ENCODE measurements at regions not wholly inside any gene's neighbourhood (a gene's known extent, or its start where the extent isn't known, plus 50 kb on each side); places are given as distances from the start of the nearest gene placed in this dataset.

- H4K20me1 ChIP-seq (ENCODE audit: insufficient read depth, low read length), result no peaks in the 10 kb centered on the region
- no TSS peak for BruUV-seq (replicated peaks)
- H2AFZ ChIP-seq (ENCODE audit: low read length), result no peak overlapping the region
- H3K9me3 ChIP-seq (ENCODE audit: low read length), result no peaks in the 10 kb centered on the region
- H3K4me3 ChIP-seq (ENCODE audit: low read depth, low read length, poor library complexity, severe bottlenecking), result no peak overlapping the region
- no peak overlapping the region for H3K4me2 ChIP-seq (ENCODE audit: low read length)
- no peak for DNase-seq (ENCODE audit: low spot score)
- intact Hi-C loops (cut with micrococcal nuclease; ENCODE audit: unreplicated experiment), result no loop called here
- no peaks in the 10 kb centered on the region for H3K79me2 ChIP-seq (ENCODE audit: insufficient read depth, low read depth, low read length)
- ChIA-PET CTCF (ENCODE audit: unreplicated experiment) (interaction anchor here (0.5 to 0.6 kb wide), 2 partner anchors 13 to 30 kb away, joined by 3 to 4 read pairs; no protein-coding TSS in a partner anchor), POLR2A (interaction anchor here (0.6 kb wide), 2 partner anchors 12 to 1796 kb away, joined by 3 read pairs; no protein-coding TSS in a partner anchor)
- no peak overlapping the region for H3K27ac ChIP-seq (ENCODE audit: low read depth, low read length, poor library complexity, severe bottlenecking)
- H3K4me1 ChIP-seq (ENCODE audit: insufficient read depth, low read length, poor library complexity, severe bottlenecking), result no peaks in the 10 kb centered on the region
- H3K36me3 ChIP-seq (ENCODE audit: insufficient read depth, low read length), result no peaks in the 10 kb centered on the region
- TF ChIP-seq CTCF (conservative IDR thresholded peaks at IDR 0.05; ENCODE audit: low read length), result no peak
- no peak for TF ChIP-seq EZH2phosphoT487 (IDR thresholded peaks at IDR 0.05; ENCODE audit: borderline replicate concordance, low read depth, low read length)
- H3K9me2 ChIP-seq (ENCODE audit: insufficient read depth, low read length), result no peaks in the 10 kb centered on the region
These were observed 434.0 kb downstream of the FOXO1 start for GRCh38 chr13:40232311-40233040.

- CTCF ChIA-PET (ENCODE audit: unreplicated experiment), result no interaction called here
- H2AFZ ChIP-seq (ENCODE audit: low read length), result no peak overlapping the region
- H3K9me3 ChIP-seq (ENCODE audit: low read length), result no peaks in the 10 kb centered on the region
- H3K79me2 ChIP-seq (ENCODE audit: insufficient read depth, low read depth, low read length), result no peaks in the 10 kb centered on the region
- no peaks in the 10 kb centered on the region for H3K4me1 ChIP-seq (ENCODE audit: insufficient read depth, low read length, poor library complexity, severe bottlenecking)
- no TSS peak for BruUV-seq (replicated peaks)
- H3K4me3 ChIP-seq (ENCODE audit: low read depth, low read length, poor library complexity, severe bottlenecking), result no peak overlapping the region
- no peak overlapping the region for H3K27ac ChIP-seq (ENCODE audit: low read depth, low read length, poor library complexity, severe bottlenecking)
- DNase-seq (ENCODE audit: low spot score), result no peak
- intact Hi-C loops (cut with micrococcal nuclease; ENCODE audit: unreplicated experiment), result no loop called here
- H3K4me2 ChIP-seq (ENCODE audit: low read length), result no peak overlapping the region
- H4K20me1 ChIP-seq (ENCODE audit: insufficient read depth, low read length), result no peaks in the 10 kb centered on the region
- no peaks in the 10 kb centered on the region for H3K9me2 ChIP-seq (ENCODE audit: insufficient read depth, low read length)
- POLR2A ChIA-PET, result no interaction called here
- TF ChIP-seq CTCF (conservative IDR thresholded peaks at IDR 0.05; ENCODE audit: low read length) (no peak), EZH2phosphoT487 (IDR thresholded peaks at IDR 0.05; ENCODE audit: borderline replicate concordance, low read depth, low read length) (no peak)
- no peaks in the 10 kb centered on the region for H3K36me3 ChIP-seq (ENCODE audit: insufficient read depth, low read length)
These were observed 432.7 kb downstream of the FOXO1 start for GRCh38 chr13:40233731-40234195.

GRCh38 chr13:40235160-40235796 lies 431.2 kb downstream of the FOXO1 start:
- no peaks in the 10 kb centered on the region for H3K4me1 ChIP-seq (ENCODE audit: insufficient read depth, low read length, poor library complexity, severe bottlenecking)
- DNase-seq (ENCODE audit: low spot score), result no peak
- H3K9me3 ChIP-seq (ENCODE audit: low read length), result no peaks in the 10 kb centered on the region
- no peaks in the 10 kb centered on the region for H3K36me3 ChIP-seq (ENCODE audit: insufficient read depth, low read length)
- H3K27ac ChIP-seq (ENCODE audit: low read depth, low read length, poor library complexity, severe bottlenecking), result no peak overlapping the region
- H2AFZ ChIP-seq (ENCODE audit: low read length), result no peak overlapping the region
- no peaks in the 10 kb centered on the region for H4K20me1 ChIP-seq (ENCODE audit: insufficient read depth, low read length)
- no peak overlapping the region for H3K4me2 ChIP-seq (ENCODE audit: low read length)
- BruUV-seq (replicated peaks), result no TSS peak
- no peak overlapping the region for H3K4me3 ChIP-seq (ENCODE audit: low read depth, low read length, poor library complexity, severe bottlenecking)
- H3K9me2 ChIP-seq (ENCODE audit: insufficient read depth, low read length), result no peaks in the 10 kb centered on the region
- ChIA-PET CTCF (ENCODE audit: unreplicated experiment) (no interaction called here), POLR2A (no interaction called here)
- H3K79me2 ChIP-seq (ENCODE audit: insufficient read depth, low read depth, low read length), result no peaks in the 10 kb centered on the region
- intact Hi-C loops (cut with micrococcal nuclease; ENCODE audit: unreplicated experiment), result no loop called here
- TF ChIP-seq EZH2phosphoT487 (IDR thresholded peaks at IDR 0.05; ENCODE audit: borderline replicate concordance, low read depth, low read length), result no peak
- no peak for TF ChIP-seq CTCF (conservative IDR thresholded peaks at IDR 0.05; ENCODE audit: low read length)
